Chondrocyte (in vitro differentiated cells): ENCODE measurements at regions not wholly inside any gene's neighbourhood (a gene's known extent, or its start where the extent isn't known, plus 50 kb on each side); places are given as distances from the start of the nearest gene placed in this dataset.

Experiments used
- DNase-seq: peaks from one replicate; pipeline ENCODE4 v3.0.0; 2021; ENCODE audit warnings: mixed read lengths, low spot score
- H3K27ac Mint-ChIP-seq: one replicate; pipeline ENCODE4 v1.8.0; 2021; ENCODE audit warnings: mild to moderate bottlenecking, moderate library complexity, mixed read lengths; ENCODE audit not compliant: unreplicated experiment
- H3K27me3 Mint-ChIP-seq: 2 replicates; pipeline ENCODE4 v1.8.0; 2021; ENCODE audit warnings: low read depth, mixed read lengths
- H3K36me3 Mint-ChIP-seq: 2 replicates; pipeline ENCODE4 v1.8.0; 2021; ENCODE audit warnings: low read depth, mixed read lengths
- H3K4me1 Mint-ChIP-seq: 2 replicates; pipeline ENCODE4 v1.8.0; 2021; ENCODE audit warnings: low read depth, mild to moderate bottlenecking, mixed read lengths
- H3K4me3 Mint-ChIP-seq: one replicate; pipeline ENCODE4 v1.8.0; 2021; ENCODE audit warnings: mild to moderate bottlenecking, moderate library complexity, mixed read lengths; ENCODE audit not compliant: unreplicated experiment
- H3K9me3 Mint-ChIP-seq: 2 replicates; pipeline ENCODE4 v1.8.0; 2021; ENCODE audit warnings: low read depth, mixed read lengths
- CTCF ChIP-seq: fragments of 200-600 bp; sonication (generic); IDR thresholded peaks from 2 replicates; pipeline ENCODE4 v1.5.0; 2021; ENCODE audit warnings: antibody characterized with exemption, mild to moderate bottlenecking, moderate library complexity

GRCh38 chr10:3281941-3282673, 109.5 kb upstream of the PITRM1 start:
- H3K27ac Mint-ChIP-seq: no peak overlapping the region
- H3K36me3 Mint-ChIP-seq: no peaks in the 10 kb centered on the region
- H3K4me3 Mint-ChIP-seq: no peak overlapping the region
- peaks cover 4% of the 10 kb centered on the region for H3K27me3 Mint-ChIP-seq
- no peaks in the 10 kb centered on the region for H3K9me3 Mint-ChIP-seq
- DNase-seq: no peak
- no peak for TF ChIP-seq CTCF
- no peaks in the 10 kb centered on the region for H3K4me1 Mint-ChIP-seq

- Mint-ChIP-seq H3K4me3 (no peak overlapping the region), H3K36me3 (no peaks in the 10 kb centered on the region), H3K27ac (no peak overlapping the region), H3K4me1 (no peaks in the 10 kb centered on the region), H3K9me3 (no peaks in the 10 kb centered on the region), H3K27me3 (no peaks in the 10 kb centered on the region)
- DNase-seq: no peak
- TF ChIP-seq CTCF: no peak
Measured at GRCh38 chr10:3278771-3279170, 106.2 kb upstream of the PITRM1 start.

GRCh38 chr10:3277566-3277965, 105.0 kb upstream of the PITRM1 start:
- Mint-ChIP-seq H3K27me3 (no peaks in the 10 kb centered on the region), H3K4me3 (no peak overlapping the region), H3K36me3 (no peaks in the 10 kb centered on the region), H3K9me3 (no peaks in the 10 kb centered on the region), H3K4me1 (no peaks in the 10 kb centered on the region), H3K27ac (no peak overlapping the region)
- TF ChIP-seq CTCF: no peak
- DNase-seq: no peak

GRCh38 chr10:3274414-3274813, 101.8 kb upstream of the PITRM1 start:
- no peaks in the 10 kb centered on the region for H3K27me3 Mint-ChIP-seq
- no peaks in the 10 kb centered on the region for H3K36me3 Mint-ChIP-seq
- H3K27ac Mint-ChIP-seq: no peak overlapping the region

GRCh38 chr10:3273966-3274365, 101.4 kb upstream of the PITRM1 start:
- no peak for TF ChIP-seq CTCF
- no peaks in the 10 kb centered on the region for H3K27me3 Mint-ChIP-seq
- DNase-seq: no peak

More at GRCh38 chr10:3274414-3274813, 101.8 kb upstream of the PITRM1 start:
- no peak for TF ChIP-seq CTCF
- DNase-seq: no peak
- no peaks in the 10 kb centered on the region for H3K4me1 Mint-ChIP-seq
- H3K9me3 Mint-ChIP-seq: no peaks in the 10 kb centered on the region
- no peak overlapping the region for H3K4me3 Mint-ChIP-seq

More at GRCh38 chr10:3273966-3274365, 101.4 kb upstream of the PITRM1 start:
- H3K36me3 Mint-ChIP-seq: no peaks in the 10 kb centered on the region
- H3K9me3 Mint-ChIP-seq: no peaks in the 10 kb centered on the region
- H3K4me1 Mint-ChIP-seq: no peaks in the 10 kb centered on the region
- H3K4me3 Mint-ChIP-seq: no peak overlapping the region
- H3K27ac Mint-ChIP-seq: no peak overlapping the region
